ENCODE measurements at regions not wholly inside any gene's neighbourhood (a gene's known extent, or its start where the extent isn't known, plus 50 kb on each side); places are given as distances from the start of the nearest gene placed in this dataset.

DNA sequence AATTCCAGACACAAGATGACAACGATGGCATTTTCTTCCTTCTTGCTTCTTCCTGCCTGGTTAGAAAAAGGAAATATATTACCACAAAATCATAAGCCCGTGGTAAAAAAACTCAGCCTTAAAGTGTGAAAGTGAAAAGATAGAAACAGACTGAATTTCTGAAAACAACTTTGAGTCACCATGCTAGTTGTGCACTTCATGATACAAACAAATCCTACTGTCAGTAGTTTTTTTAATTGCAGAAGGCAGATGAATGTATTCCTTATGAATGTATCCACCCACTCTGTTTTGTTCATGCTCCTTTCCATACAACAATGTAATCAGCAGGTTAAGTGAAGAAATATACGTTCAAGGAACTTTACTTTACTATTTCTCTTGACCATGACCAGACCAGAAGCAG lies 1144.7 kb downstream of the OTOL1 start:
- H3K27ac ChIP-seq (ENCODE audit: low read depth, low read length): no peak overlapping the region
- peaks cover 14% of the 10 kb centered on the region for H3K9me3 ChIP-seq (ENCODE audit: insufficient read depth, low read depth, low read length)
- no peak overlapping the region for H3K9ac ChIP-seq (ENCODE audit: low read depth, low read length)
- H3K4me1 ChIP-seq (ENCODE audit: insufficient read depth, low read length): no peaks in the 10 kb centered on the region
- H3K36me3 ChIP-seq (ENCODE audit: insufficient read depth, low read length): no peaks in the 10 kb centered on the region
- WGBS: 97% methylated on average over 2 of the region's 3 CpGs
- no peaks in the 10 kb centered on the region for H3K27me3 ChIP-seq (ENCODE audit: insufficient read depth, low read length)
- no peak overlapping the region for H3K4me3 ChIP-seq (ENCODE audit: low read length)

DNA sequence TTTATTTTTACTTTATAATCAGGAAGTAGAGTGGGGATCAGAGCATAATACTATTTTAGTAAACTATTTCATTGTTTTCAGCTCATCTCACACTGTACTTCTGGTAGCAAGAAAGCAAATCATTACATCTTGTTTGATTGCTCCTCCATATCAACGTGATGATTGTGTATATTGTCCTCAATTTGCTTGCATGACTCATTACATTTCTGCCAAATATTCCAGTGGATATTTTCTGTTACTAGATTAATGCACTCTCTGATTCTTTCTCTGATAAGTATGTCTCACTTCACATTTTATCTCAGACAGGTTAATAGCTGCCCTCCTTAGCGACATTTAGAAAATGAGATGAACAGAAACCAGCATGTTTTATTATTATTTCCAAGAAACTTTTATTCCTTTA lies 1145.3 kb downstream of the OTOL1 start:
- no peak overlapping the region for H3K9ac ChIP-seq (ENCODE audit: low read depth, low read length)
- no peaks in the 10 kb centered on the region for H3K4me1 ChIP-seq (ENCODE audit: insufficient read depth, low read length)
- no peaks in the 10 kb centered on the region for H3K27me3 ChIP-seq (ENCODE audit: insufficient read depth, low read length)
- H3K4me3 ChIP-seq (ENCODE audit: low read length): no peak overlapping the region
- WGBS: 100% methylated on average over 2 of the region's 2 CpGs
- H3K36me3 ChIP-seq (ENCODE audit: insufficient read depth, low read length): no peaks in the 10 kb centered on the region
- H3K9me3 ChIP-seq (ENCODE audit: insufficient read depth, low read depth, low read length): peaks cover 17% of the 10 kb centered on the region
- H3K27ac ChIP-seq (ENCODE audit: low read depth, low read length): no peak overlapping the region

DNA sequence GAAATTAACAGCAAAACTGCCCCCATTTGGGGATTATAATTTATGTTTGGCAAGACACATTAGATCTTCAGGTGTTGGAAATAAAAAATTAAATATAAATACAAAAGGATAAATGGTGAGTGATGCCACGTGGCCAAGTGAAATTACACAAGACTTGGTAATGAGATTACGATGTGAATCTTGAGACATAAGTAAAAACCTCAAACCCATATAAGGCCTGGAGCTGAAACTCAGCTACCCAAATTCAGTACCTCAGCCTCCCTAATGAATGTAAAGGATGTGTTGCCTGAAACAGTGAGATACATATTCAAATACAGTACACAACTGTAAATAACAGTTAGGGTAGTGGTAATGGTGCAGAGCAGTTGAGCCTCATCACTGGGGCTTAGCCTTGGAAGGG lies 1146.6 kb downstream of the OTOL1 start:
- Histone ChIP-seq H3K4me3 (ENCODE audit: low read length) (no peak overlapping the region), H3K9me3 (ENCODE audit: insufficient read depth, low read depth, low read length) (peaks cover 28% of the 10 kb centered on the region), H3K4me1 (ENCODE audit: insufficient read depth, low read length) (no peaks in the 10 kb centered on the region), H3K27ac (ENCODE audit: low read depth, low read length) (no peak overlapping the region), H3K27me3 (ENCODE audit: insufficient read depth, low read length) (no peaks in the 10 kb centered on the region), H3K9ac (ENCODE audit: low read depth, low read length) (no peak overlapping the region), H3K36me3 (ENCODE audit: insufficient read depth, low read length) (no peaks in the 10 kb centered on the region)
- no CpG with 5 or more reads among the region's 2 CpGs for WGBS

DNA sequence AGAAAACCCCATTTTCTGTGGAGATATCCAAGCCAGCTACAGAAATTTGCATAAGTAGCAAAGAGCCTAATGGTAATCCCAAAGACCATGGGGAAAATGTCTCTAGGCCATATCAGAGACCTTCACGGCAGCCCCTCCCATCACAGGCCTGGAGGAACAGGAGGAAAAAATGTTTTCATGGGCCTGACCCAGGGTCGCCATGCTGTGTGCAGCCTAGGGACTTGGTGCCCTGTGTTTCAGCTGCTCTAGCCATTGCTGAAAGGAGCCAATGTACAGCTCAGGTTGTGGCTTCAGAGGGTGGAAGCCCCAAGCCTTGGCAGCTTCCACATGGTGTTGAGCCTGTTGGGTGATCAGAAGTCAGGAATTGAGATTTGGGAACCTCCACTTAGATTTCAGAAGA lies 1150.7 kb downstream of the OTOL1 start:
- WGBS: 50% methylated on average over 2 of the region's 2 CpGs

DNA sequence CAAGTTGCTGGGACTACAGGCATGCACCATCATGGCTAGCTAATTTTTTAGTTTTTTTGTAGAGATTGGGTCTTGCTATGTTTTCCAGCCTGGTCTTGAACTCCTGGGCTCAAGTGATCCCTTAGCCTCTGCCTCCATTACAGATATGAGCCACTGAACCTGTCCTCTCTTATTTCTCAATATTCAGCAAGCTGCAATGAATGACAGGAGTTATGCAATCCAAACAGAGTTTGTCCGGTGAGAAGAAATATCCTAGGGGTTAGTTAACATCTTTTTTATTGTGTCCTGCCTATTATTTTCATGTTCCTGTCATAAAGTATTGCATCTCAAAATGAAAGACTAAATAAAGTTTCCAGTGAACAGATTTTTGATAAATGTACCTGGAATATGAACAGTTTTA lies 1161.4 kb downstream of the OTOL1 start:
- no peak overlapping the region for H3K9ac ChIP-seq (ENCODE audit: low read depth, low read length)
- H3K4me3 ChIP-seq (ENCODE audit: low read length): no peak overlapping the region
- H3K9me3 ChIP-seq (ENCODE audit: insufficient read depth, low read depth, low read length): peaks cover 18% of the 10 kb centered on the region
- 90% methylated on average over 1 of the region's 1 CpG for WGBS
- no peaks in the 10 kb centered on the region for H3K27me3 ChIP-seq (ENCODE audit: insufficient read depth, low read length)
- no peaks in the 10 kb centered on the region for H3K4me1 ChIP-seq (ENCODE audit: insufficient read depth, low read length)
- H3K36me3 ChIP-seq (ENCODE audit: insufficient read depth, low read length): no peaks in the 10 kb centered on the region
- H3K27ac ChIP-seq (ENCODE audit: low read depth, low read length): no peak overlapping the region

More for the DNA sequence above, 1150.7 kb downstream of the OTOL1 start:
- Histone ChIP-seq H3K4me1 (ENCODE audit: insufficient read depth, low read length) (no peaks in the 10 kb centered on the region), H3K36me3 (ENCODE audit: insufficient read depth, low read length) (no peaks in the 10 kb centered on the region), H3K27ac (ENCODE audit: low read depth, low read length) (no peak overlapping the region), H3K9ac (ENCODE audit: low read depth, low read length) (no peak overlapping the region), H3K9me3 (ENCODE audit: insufficient read depth, low read depth, low read length) (peaks cover 28% of the 10 kb centered on the region), H3K27me3 (ENCODE audit: insufficient read depth, low read length) (no peaks in the 10 kb centered on the region), H3K4me3 (ENCODE audit: low read length) (no peak overlapping the region)

DNA sequence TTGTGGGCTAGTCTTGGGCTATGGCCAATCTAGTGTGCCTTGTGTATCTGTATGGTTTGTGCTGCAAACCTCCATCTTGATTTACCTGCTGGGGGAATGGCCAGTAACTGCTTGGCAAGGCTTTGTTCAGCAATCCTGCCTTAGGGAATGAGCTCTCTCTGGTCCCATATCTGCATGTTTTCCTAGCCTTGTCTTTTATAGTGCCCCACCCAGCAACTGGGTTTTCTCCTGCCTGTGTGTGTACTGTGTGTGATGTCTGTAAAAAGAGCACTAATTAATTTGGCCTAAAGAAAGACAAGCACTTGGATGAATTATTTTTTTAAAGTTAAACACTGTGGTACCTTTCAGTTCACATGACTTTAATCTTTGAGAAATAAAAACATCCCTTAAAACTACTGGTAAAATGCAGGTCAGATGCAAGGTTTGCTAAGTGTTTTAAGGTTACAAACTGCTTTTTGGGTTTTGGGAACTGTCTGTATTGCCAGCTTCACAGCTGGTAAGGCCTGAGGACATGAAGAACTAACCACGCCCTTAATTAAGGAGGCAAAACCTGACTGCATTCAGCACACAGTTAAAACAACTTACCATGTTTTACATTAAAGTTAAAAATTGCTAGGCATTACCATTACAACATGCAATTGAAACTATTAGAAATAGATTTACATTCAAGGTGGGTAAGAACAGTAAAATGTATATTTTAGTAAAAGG lies 1169.2 kb downstream of the OTOL1 start:
- H3K27me3 ChIP-seq (ENCODE audit: insufficient read depth, low read length): no peaks in the 10 kb centered on the region
- no peak overlapping the region for H3K27ac ChIP-seq (ENCODE audit: low read depth, low read length)
- H3K4me3 ChIP-seq (ENCODE audit: low read length): no peak overlapping the region
- WGBS: 92% methylated on average over 1 of the region's 1 CpG
- H3K9me3 ChIP-seq (ENCODE audit: insufficient read depth, low read depth, low read length): no peaks in the 10 kb centered on the region
- no peaks in the 10 kb centered on the region for H3K4me1 ChIP-seq (ENCODE audit: insufficient read depth, low read length)
- no peaks in the 10 kb centered on the region for H3K36me3 ChIP-seq (ENCODE audit: insufficient read depth, low read length)
- H3K9ac ChIP-seq (ENCODE audit: low read depth, low read length): no peak overlapping the region

DNA sequence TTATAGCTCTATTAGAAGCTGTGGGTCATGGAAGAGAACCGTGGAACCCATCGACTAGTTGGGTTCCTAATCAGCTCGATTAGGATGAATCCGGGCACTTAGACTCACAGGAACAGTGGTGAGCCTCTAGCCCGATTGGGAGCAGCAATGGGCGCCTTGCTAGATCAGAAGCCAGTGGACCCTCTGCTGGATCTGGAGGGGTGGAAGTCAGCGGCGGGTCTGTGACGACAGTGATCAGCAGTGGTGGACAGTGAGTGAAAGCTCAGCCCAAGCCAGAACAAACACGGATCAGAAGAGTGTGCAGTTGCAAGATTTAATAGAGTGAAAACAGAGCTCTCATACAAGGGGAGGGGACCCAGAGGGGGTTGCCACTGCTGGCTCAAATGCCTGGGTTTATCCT lies 1170.2 kb downstream of the OTOL1 start:
- Histone ChIP-seq H3K9me3 (ENCODE audit: insufficient read depth, low read depth, low read length) (no peaks in the 10 kb centered on the region), H3K36me3 (ENCODE audit: insufficient read depth, low read length) (no peaks in the 10 kb centered on the region), H3K4me1 (ENCODE audit: insufficient read depth, low read length) (0 out of 2 replicates have a peak, but pooled peaks cover 6% of the 10 kb centered on the region), H3K27ac (ENCODE audit: low read depth, low read length) (no peak overlapping the region), H3K4me3 (ENCODE audit: low read length) (no peak overlapping the region), H3K9ac (ENCODE audit: low read depth, low read length) (no peak overlapping the region), H3K27me3 (ENCODE audit: insufficient read depth, low read length) (no peaks in the 10 kb centered on the region)
- 96% methylated on average over 10 of the region's 10 CpGs for WGBS

DNA sequence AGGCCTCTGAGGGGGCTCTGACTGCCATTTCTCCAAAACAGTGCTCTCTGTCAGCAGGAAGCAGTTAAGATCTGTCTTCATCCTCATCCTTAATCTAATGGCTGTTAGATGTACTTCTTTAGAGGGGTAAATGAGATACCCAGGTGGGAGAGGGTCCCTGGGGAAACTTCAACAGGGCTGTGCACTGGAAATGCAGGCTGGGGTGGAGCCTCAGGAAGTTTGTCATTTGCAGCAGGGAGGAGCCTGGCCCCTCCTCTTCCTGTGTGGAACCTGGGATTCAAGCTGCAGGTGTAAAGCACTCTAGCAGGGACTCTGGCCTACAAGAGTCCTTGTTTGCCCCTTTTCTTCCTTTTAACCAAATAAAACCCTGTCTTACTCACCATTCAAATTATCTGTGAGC lies 1173.6 kb downstream of the OTOL1 start:
- Histone ChIP-seq H3K9me3 (ENCODE audit: insufficient read depth, low read depth, low read length) (no peaks in the 10 kb centered on the region), H3K27ac (ENCODE audit: low read depth, low read length) (no peak overlapping the region), H3K4me3 (ENCODE audit: low read length) (no peak overlapping the region), H3K36me3 (ENCODE audit: insufficient read depth, low read length) (no peaks in the 10 kb centered on the region), H3K9ac (ENCODE audit: low read depth, low read length) (no peak overlapping the region), H3K27me3 (ENCODE audit: insufficient read depth, low read length) (no peaks in the 10 kb centered on the region), H3K4me1 (ENCODE audit: insufficient read depth, low read length) (0 out of 2 replicates have a peak, but pooled peaks cover 8% of the 10 kb centered on the region)

DNA sequence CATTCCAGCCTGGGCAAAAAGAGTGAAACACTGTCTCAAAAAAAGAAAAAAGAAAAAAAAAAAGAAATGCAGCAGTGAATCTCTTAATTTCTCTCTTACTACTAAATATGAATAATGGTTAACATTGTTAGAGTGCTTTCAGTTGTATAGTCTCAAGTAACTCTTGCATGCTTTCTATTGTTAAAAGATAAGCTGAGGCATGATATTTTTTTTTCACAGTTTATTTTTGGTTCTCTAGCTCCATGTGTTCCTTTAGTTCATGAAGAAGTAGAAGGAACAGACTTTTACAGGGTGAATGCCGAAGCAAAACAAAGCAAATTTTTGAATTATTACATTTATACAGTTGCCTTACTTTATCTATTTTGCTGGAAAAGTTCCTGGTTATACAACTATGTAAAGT lies 1180.9 kb downstream of the OTOL1 start:
- no CpG with 5 or more reads among the region's 1 CpG for WGBS
- no peak overlapping the region for H3K27ac ChIP-seq (ENCODE audit: low read depth, low read length)
- peaks cover 25% of the 10 kb centered on the region for H3K4me1 ChIP-seq (ENCODE audit: insufficient read depth, low read length)
- no peak overlapping the region for H3K4me3 ChIP-seq (ENCODE audit: low read length)
- H3K36me3 ChIP-seq (ENCODE audit: insufficient read depth, low read length): no peaks in the 10 kb centered on the region
- H3K9me3 ChIP-seq (ENCODE audit: insufficient read depth, low read depth, low read length): no peaks in the 10 kb centered on the region
- no peak overlapping the region for H3K9ac ChIP-seq (ENCODE audit: low read depth, low read length)
- H3K27me3 ChIP-seq (ENCODE audit: insufficient read depth, low read length): no peaks in the 10 kb centered on the region

DNA sequence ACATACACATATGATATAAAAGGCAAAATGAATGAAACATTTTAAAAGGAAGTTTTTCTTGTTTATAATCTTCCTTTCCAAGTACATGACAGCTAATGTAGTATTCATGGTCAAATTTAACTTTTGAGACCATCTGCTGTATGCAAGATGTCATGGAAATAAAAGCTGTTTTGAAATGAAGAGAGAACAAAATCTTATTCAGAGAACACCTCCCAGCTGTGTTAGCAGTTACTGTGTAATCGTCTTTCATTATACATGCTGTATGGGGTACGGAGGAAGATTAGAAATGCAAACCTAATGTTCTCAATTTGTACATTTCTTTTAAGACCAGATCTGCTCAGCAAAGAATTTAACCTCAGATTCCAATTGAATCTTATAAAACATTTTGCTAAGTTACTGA lies 1182.3 kb downstream of the OTOL1 start:
- no peaks in the 10 kb centered on the region for H3K9me3 ChIP-seq (ENCODE audit: insufficient read depth, low read depth, low read length)
- H3K4me3 ChIP-seq (ENCODE audit: low read length): no peak overlapping the region
- WGBS: 100% methylated on average over 2 of the region's 2 CpGs
- H3K9ac ChIP-seq (ENCODE audit: low read depth, low read length): no peak overlapping the region
- no peaks in the 10 kb centered on the region for H3K27me3 ChIP-seq (ENCODE audit: insufficient read depth, low read length)
- H3K36me3 ChIP-seq (ENCODE audit: insufficient read depth, low read length): no peaks in the 10 kb centered on the region
- no peak overlapping the region for H3K27ac ChIP-seq (ENCODE audit: low read depth, low read length)
- H3K4me1 ChIP-seq (ENCODE audit: insufficient read depth, low read length): peaks cover 25% of the 10 kb centered on the region

DNA sequence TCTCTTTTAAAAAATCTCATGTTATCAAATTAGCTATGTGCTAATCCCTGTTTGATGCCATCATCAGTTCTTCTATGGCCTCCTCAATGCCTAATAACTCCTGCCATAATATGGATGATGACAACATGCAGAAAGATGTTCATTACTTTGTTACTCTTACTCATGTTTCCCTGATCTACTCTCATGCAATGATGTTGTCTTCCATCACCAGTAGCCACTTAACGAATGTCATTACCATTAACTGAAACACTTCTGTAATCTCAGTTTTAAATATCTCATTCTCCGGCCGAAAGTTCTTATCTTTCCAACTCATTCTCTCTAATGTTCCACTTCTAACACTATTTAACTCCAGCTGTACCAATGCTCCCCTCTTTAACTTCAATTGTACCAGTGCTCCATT lies 1187.7 kb downstream of the OTOL1 start:
- H3K4me3 ChIP-seq (ENCODE audit: low read length): no peak overlapping the region
- peaks cover 20% of the 10 kb centered on the region for H3K4me1 ChIP-seq (ENCODE audit: insufficient read depth, low read length)
- H3K36me3 ChIP-seq (ENCODE audit: insufficient read depth, low read length): no peaks in the 10 kb centered on the region
- no peak overlapping the region for H3K27ac ChIP-seq (ENCODE audit: low read depth, low read length)
- H3K9ac ChIP-seq (ENCODE audit: low read depth, low read length): no peak overlapping the region
- H3K9me3 ChIP-seq (ENCODE audit: insufficient read depth, low read depth, low read length): no peaks in the 10 kb centered on the region
- H3K27me3 ChIP-seq (ENCODE audit: insufficient read depth, low read length): no peaks in the 10 kb centered on the region
- 62% methylated on average over 3 of the region's 3 CpGs for WGBS

DNA sequence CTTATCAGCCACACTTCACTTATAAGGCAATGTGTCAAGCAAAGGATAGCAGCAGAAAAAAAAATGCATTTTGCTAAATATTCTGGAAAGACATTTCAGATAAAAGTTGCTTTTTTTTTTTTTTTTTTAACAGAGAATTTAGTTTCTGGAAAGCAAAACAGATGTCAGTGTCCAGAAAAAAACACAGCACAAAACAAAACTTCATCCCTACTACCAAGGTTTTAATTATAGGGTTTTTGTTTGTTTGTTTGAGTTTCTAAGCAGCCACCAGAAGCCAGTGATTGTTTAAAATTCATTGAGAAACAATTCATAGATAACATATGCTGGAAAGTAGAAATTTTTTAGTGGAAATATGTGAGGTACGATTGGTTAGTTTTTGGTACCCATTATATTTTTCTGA lies 1202.7 kb downstream of the OTOL1 start:
- H3K9ac ChIP-seq (ENCODE audit: low read depth, low read length): no peak overlapping the region
- H3K27ac ChIP-seq (ENCODE audit: low read depth, low read length): no peak overlapping the region
- H3K4me1 ChIP-seq (ENCODE audit: insufficient read depth, low read length): no peaks in the 10 kb centered on the region
- no peak overlapping the region for H3K4me3 ChIP-seq (ENCODE audit: low read length)
- no peaks in the 10 kb centered on the region for H3K36me3 ChIP-seq (ENCODE audit: insufficient read depth, low read length)
- WGBS: no CpG with 5 or more reads among the region's 1 CpG
- H3K27me3 ChIP-seq (ENCODE audit: insufficient read depth, low read length): no peaks in the 10 kb centered on the region
- H3K9me3 ChIP-seq (ENCODE audit: insufficient read depth, low read depth, low read length): peaks cover 3% of the 10 kb centered on the region; the same call in 1 of the 2 replicates

All from HUES64 (cell line).